Neural cell (in vitro differentiated cells): ENCODE measurements at regions not wholly inside any gene's neighbourhood (a gene's known extent, or its start where the extent isn't known, plus 50 kb on each side); places are given as distances from the start of the nearest gene placed in this dataset.

Experiments used
- EZH2 ChIP-seq: fragments of 200-600, 300-800 bp; shearing (Covaris generic), sonication (generic); IDR thresholded peaks from 2 replicates; pipeline ENCODE4 v1.6.1; 2014; ENCODE audit warnings: antibody characterized with exemption, low read length, borderline replicate concordance, mild to moderate bottlenecking; ENCODE audit not compliant: insufficient read depth, poor library complexity, severe bottlenecking
- POLR2AphosphoS5 ChIP-seq: IDR thresholded peaks from 2 replicates; pipeline ENCODE4 v1.6.1; 2012
- TF ChIP-seq, protein P1 (sequence below): fragments of 450-650 bp; IDR thresholded peaks from 2 replicates; pipeline ENCODE4 v1.5.1; 2014; ENCODE audit warnings: antibody characterized with exemption, mild to moderate bottlenecking, moderate library complexity; ENCODE audit not compliant: poor library complexity, severe bottlenecking

DNA sequence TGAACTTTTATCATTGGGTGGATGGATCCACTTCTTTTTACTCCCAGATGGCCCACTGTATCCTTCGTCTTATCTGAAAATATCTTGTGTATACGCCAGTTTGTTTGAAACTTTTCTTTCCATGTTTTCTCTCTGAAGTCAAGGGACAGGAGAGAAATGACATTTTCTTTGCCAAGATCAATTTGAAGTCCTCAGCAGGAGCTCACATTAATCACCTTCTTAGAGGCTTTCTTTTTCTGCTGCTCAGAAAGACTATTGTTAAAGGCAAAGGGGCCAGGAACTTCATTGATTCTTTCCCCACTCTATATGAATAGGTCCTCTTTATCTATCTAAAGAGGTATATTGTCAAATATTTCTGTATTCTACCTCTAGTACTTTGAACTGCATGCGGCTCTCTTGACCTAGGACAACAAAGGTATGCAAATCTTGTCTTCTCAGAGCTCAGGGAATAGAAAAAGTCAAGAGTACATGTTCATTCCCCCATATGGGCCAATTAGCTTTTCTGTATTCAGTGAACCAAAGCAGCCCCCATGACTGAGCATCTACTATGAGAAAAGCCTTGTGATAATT, 583.3 kb downstream of the HS3ST4 start:
- TF ChIP-seq, protein P1, sequence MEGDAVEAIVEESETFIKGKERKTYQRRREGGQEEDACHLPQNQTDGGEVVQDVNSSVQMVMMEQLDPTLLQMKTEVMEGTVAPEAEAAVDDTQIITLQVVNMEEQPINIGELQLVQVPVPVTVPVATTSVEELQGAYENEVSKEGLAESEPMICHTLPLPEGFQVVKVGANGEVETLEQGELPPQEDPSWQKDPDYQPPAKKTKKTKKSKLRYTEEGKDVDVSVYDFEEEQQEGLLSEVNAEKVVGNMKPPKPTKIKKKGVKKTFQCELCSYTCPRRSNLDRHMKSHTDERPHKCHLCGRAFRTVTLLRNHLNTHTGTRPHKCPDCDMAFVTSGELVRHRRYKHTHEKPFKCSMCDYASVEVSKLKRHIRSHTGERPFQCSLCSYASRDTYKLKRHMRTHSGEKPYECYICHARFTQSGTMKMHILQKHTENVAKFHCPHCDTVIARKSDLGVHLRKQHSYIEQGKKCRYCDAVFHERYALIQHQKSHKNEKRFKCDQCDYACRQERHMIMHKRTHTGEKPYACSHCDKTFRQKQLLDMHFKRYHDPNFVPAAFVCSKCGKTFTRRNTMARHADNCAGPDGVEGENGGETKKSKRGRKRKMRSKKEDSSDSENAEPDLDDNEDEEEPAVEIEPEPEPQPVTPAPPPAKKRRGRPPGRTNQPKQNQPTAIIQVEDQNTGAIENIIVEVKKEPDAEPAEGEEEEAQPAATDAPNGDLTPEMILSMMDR = no peak
- TF ChIP-seq EZH2 (no peak), POLR2AphosphoS5 (no peak)
